PC-9 (cell line): ENCODE measurements at regions not wholly inside any gene's neighbourhood (a gene's known extent, or its start where the extent isn't known, plus 50 kb on each side); places are given as distances from the start of the nearest gene placed in this dataset.

ENCODE experiments used
- EZH2 ChIP-seq: fragments of 200-600 bp; sonication (generic); IDR thresholded peaks from 2 replicates; pipeline ENCODE4 v1.8.0; 2017; ENCODE audit warnings: antibody characterized with exemption, low read depth
- TF ChIP-seq, protein P1 (sequence below): fragments of 200-600 bp; sonication (generic); conservative IDR thresholded peaks from 2 replicates; pipeline ENCODE4 v1.6.1; 2017; ENCODE audit warnings: mixed run types, antibody characterized with exemption, mild to moderate bottlenecking, moderate library complexity

DNA sequence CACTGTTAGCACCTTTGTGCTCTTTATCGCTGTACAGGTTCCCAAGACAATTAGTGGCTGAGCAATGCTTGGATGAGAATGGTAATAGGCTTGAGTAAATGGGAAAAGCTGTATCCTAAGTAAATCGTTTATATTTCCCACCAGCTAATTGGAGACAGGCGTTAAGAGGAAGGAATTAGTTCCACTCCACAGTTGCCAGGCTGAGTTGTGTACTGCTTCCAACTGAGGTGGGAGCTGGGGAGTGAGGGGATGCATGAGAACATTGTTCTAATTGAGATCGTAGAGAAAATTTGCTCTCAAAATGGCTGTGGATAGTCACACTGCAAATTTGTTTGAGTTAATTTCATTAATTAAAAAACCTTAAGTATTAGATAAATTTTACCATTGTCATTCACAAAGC, 285.0 kb upstream of the ADAMTSL1 start:
- TF ChIP-seq, protein P1, sequence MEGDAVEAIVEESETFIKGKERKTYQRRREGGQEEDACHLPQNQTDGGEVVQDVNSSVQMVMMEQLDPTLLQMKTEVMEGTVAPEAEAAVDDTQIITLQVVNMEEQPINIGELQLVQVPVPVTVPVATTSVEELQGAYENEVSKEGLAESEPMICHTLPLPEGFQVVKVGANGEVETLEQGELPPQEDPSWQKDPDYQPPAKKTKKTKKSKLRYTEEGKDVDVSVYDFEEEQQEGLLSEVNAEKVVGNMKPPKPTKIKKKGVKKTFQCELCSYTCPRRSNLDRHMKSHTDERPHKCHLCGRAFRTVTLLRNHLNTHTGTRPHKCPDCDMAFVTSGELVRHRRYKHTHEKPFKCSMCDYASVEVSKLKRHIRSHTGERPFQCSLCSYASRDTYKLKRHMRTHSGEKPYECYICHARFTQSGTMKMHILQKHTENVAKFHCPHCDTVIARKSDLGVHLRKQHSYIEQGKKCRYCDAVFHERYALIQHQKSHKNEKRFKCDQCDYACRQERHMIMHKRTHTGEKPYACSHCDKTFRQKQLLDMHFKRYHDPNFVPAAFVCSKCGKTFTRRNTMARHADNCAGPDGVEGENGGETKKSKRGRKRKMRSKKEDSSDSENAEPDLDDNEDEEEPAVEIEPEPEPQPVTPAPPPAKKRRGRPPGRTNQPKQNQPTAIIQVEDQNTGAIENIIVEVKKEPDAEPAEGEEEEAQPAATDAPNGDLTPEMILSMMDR: no peak
- no peak for TF ChIP-seq EZH2
